ENCODE measurements at regions not wholly inside any gene's neighbourhood (a gene's known extent, or its start where the extent isn't known, plus 50 kb on each side); places are given as distances from the start of the nearest gene placed in this dataset.

GRCh38 chr1:5548266-5548665 is 444.0 kb downstream of the NPHP4 start:
- ATAC-seq: no peak
- Histone ChIP-seq H3K27ac (no peak overlapping the region), H3K27me3 (peaks cover 0 to 47% (median 11%) of the 10 kb centered on the region in 7 donors), H3K9me3 (peaks cover 0 to 6% (median 0%) of the 10 kb centered on the region in 11 donors), H3K4me3 (no peak overlapping the region), H3K4me1 (no peaks in the 10 kb centered on the region), H3K36me3 (no peaks in the 10 kb centered on the region)
- DNase-seq: no peak
- TF ChIP-seq CTCF (IDR thresholded peaks at IDR 0.05): no peak
- intact Hi-C loops (cut with DNase I): no loop called here

- ATAC-seq: no peak
- intact Hi-C loops (cut with DNase I): no loop called here
- no peak overlapping the region for H3K27ac ChIP-seq
- no peak for TF ChIP-seq CTCF (IDR thresholded peaks at IDR 0.05)
- H3K27me3 ChIP-seq: peaks cover 0 to 47% (median 13%) of the 10 kb centered on the region in 7 donors
- DNase-seq: no peak
- peaks cover 0 to 13% (median 0%) of the 10 kb centered on the region in 11 donors for H3K9me3 ChIP-seq
- WGBS, 2 donors: 61% methylated on average over 5 of the region's 5 CpGs
- H3K4me3 ChIP-seq: no peak overlapping the region
- no peaks in the 10 kb centered on the region for H3K4me1 ChIP-seq
- no peaks in the 10 kb centered on the region for H3K36me3 ChIP-seq
Measured at GRCh38 chr1:5543235-5543634, 449.0 kb downstream of the NPHP4 start.

GRCh38 chr1:5532811-5533210 is 459.4 kb downstream of the NPHP4 start:
- WGBS, 2 donors: 72 to 81% methylated on average over 3 of the region's 3 CpGs
- Histone ChIP-seq H3K9me3 (peaks cover 0 to 11% (median 0%) of the 10 kb centered on the region in 11 donors), H3K27ac (no peak overlapping the region), H3K27me3 (peaks cover 0 to 34% (median 12%) of the 10 kb centered on the region in 7 donors), H3K36me3 (no peaks in the 10 kb centered on the region), H3K4me3 (no peak overlapping the region), H3K4me1 (no peaks in the 10 kb centered on the region)
- ATAC-seq (no peak), DNase-seq (no peak)
- no peak for TF ChIP-seq CTCF (IDR thresholded peaks at IDR 0.05)
- intact Hi-C loops (cut with DNase I): no loop called here

- no peak overlapping the region for H3K27ac ChIP-seq
- peaks cover 0 to 11% (median 0%) of the 10 kb centered on the region in 11 donors for H3K9me3 ChIP-seq
- ATAC-seq: no peak
- intact Hi-C loops (cut with DNase I): no loop called here
- TF ChIP-seq CTCF (IDR thresholded peaks at IDR 0.05): no peak
- H3K36me3 ChIP-seq: no peaks in the 10 kb centered on the region
- 65 to 71% methylated on average over 19 of the region's 19 CpGs for WGBS, 2 donors
- no peak overlapping the region for H3K4me3 ChIP-seq
- no peak for DNase-seq
- H3K4me1 ChIP-seq: no peaks in the 10 kb centered on the region
- peaks cover 0 to 59% (median 42%) of the 10 kb centered on the region in 7 donors for H3K27me3 ChIP-seq
Measured at GRCh38 chr1:5526822-5527551, 465.2 kb downstream of the NPHP4 start.

Data from heart right ventricle (tissue), 16 donors.